ENCODE measurements at regions not wholly inside any gene's neighbourhood (a gene's known extent, or its start where the extent isn't known, plus 50 kb on each side); places are given as distances from the start of the nearest gene placed in this dataset.

DNA sequence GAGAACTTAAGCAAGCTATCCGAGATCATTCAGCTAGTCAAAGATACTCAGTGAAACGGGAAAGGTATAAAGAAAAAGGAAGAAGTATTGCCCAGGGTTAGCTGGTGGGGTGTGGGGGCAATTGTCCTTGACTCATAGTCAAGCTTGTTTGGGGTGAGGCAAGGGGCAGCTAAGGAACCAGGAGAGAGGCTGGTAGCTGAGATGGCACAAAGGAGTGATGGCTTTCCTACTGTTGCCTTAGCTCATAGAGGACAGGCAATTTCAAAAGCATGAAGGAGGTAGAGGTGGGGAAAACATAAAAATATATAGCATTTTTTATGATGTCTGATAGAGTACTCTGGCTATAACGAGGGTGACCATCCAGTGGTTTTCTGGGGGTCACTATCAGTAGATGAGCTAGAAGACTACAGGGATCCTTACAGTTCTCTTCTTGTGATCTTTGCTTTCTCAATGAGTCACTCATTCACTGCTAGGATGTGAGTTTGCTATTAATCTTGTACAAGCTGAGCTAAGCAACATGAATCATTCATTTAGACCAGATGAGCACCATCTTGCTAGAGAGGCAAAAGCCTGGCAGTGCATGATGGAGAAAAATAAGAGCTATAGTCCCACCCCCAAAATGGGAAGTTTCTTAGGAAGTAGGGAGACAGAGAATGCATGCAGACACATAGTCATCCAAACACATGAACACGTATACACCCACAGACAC, 207.1 kb upstream of the PFN2 start:
- no peak overlapping the region for H3K4me3 ChIP-seq (replicated peaks; ENCODE audit: low read depth, low read length)
- TF ChIP-seq CTCF (IDR thresholded peaks at IDR 0.05; ENCODE audit: low read length, missing control alignments): no peak
- DNase-seq (ENCODE audit: low read depth): peak; percentile 31

DNA sequence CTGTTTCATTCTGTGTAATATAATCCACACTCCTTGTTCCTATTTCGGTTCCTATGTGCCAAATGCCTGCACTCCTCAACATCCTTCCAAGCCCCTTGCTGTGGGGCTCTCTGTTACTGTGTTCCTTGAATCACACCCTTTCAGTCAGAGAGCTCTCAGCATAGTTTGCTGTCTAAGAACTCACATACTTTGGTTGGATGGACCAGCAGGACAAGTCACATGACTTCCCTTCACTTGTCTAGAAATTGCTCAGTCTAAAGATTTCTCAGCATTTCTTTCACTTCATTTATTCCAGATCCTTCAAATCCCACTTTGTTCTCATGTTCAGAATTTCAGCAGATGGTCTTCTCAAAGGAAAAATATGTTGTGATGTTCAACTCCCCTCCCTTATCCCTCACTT, 203.5 kb upstream of the PFN2 start:
- peak; percentile 8 for DNase-seq (ENCODE audit: low read depth)
- TF ChIP-seq CTCF (IDR thresholded peaks at IDR 0.05; ENCODE audit: low read length, missing control alignments): no peak
- H3K4me3 ChIP-seq (replicated peaks; ENCODE audit: low read depth, low read length): no peak overlapping the region

GRCh38 chr3:150172356-150172755, 201.7 kb upstream of the PFN2 start:
- no peak for TF ChIP-seq CTCF (IDR thresholded peaks at IDR 0.05; ENCODE audit: low read length, missing control alignments)

GRCh38 chr3:150170852-150171520, 200.3 kb upstream of the PFN2 start:
- no peak for DNase-seq (ENCODE audit: low read depth)
- no peak for TF ChIP-seq CTCF (IDR thresholded peaks at IDR 0.05; ENCODE audit: low read length, missing control alignments)

More at GRCh38 chr3:150172356-150172755, 201.7 kb upstream of the PFN2 start:
- no peak overlapping the region for H3K4me3 ChIP-seq (replicated peaks; ENCODE audit: low read depth, low read length)
- no peak for DNase-seq (ENCODE audit: low read depth)

DNA sequence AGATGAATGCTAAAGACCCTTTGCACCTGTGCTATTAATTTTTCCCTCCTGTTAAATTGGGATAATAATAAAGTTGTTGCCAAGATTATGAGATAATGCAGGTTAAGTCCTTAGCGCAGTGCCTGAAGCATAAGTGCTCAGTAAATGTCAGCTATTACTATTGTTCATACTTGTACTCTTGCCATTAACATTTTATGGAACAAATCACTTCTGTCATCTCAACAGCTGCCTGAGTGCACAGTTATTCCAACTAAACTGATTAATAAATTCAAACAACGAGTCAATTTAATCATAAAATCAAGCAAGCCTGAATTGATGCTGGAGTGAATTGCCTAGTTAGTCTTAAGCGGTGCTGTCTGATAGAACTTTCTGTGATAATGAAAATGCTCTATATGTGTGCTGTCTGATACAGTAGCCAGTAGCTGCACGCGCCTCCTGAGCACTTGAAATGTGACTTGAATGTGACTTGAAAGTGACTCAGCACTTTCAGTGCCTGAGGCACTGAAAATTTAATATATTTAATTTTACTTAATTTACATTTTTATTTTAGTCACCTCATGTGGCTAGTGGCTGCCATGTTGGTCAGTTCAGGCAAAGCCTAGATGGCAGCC, 198.7 kb upstream of the PFN2 start:
- no peak for TF ChIP-seq CTCF (IDR thresholded peaks at IDR 0.05; ENCODE audit: low read length, missing control alignments)
- no peak for DNase-seq (ENCODE audit: low read depth)
- H3K4me3 ChIP-seq (replicated peaks; ENCODE audit: low read depth, low read length): no peak overlapping the region

More at GRCh38 chr3:150170852-150171520, 200.3 kb upstream of the PFN2 start:
- H3K4me3 ChIP-seq (replicated peaks; ENCODE audit: low read depth, low read length): no peak overlapping the region

- TF ChIP-seq CTCF (IDR thresholded peaks at IDR 0.05; ENCODE audit: low read length, missing control alignments): no peak
- peak; percentile 44 for DNase-seq (ENCODE audit: low read depth)
Measured at GRCh38 chr3:150168698-150169097, 198.0 kb upstream of the PFN2 start.

More at GRCh38 chr3:150168698-150169097, 198.0 kb upstream of the PFN2 start:
- no peak overlapping the region for H3K4me3 ChIP-seq (replicated peaks; ENCODE audit: low read depth, low read length)

All from fibroblast of pulmonary artery (primary cell).